H1 (cell line): ENCODE measurements at regions not wholly inside any gene's neighbourhood (a gene's known extent, or its start where the extent isn't known, plus 50 kb on each side); places are given as distances from the start of the nearest gene placed in this dataset.

Source experiments
- CTCF ChIA-PET: fragments of 300-600 bp; sonication (Branson Sonifier 250); formaldehyde crosslinking; loops from one replicate; lab custom pipeline; 2021; ENCODE audit not compliant: partially characterized antibody; lab: Charles Lee
- POLR2A ChIA-PET: fragments of 300-600 bp; sonication (Branson Sonifier 250); formaldehyde crosslinking; loops from one replicate; lab custom pipeline; 2021; ENCODE audit warnings: inconsistent platforms; ENCODE audit not compliant: partially characterized antibody; lab: Charles Lee
- DNase-seq, 2 experiments: peaks; one replicate each; pipeline versions ENCODE4 v3.0.0 to v3.0.0-alpha.2; 2010 to 2022; ENCODE audit warnings: low spot score in 2 of 2, low read depth in 1 of 2, mixed read lengths in 1 of 2
- FAIRE-seq: peaks from 2 replicates; lab custom pipeline; 2011; peaks lifted over from hg19 to GRCh38; lab: Jason Lieb, UNC
- H2AFZ ChIP-seq: 2 replicates; pipeline ENCODE4 v1.8.1; 2012; ENCODE audit warnings: low read length, inconsistent platforms
- H2AK5ac ChIP-seq: 2 replicates; pipeline ENCODE4 v1.6.1; 2013; ENCODE audit warnings: low read depth, low read length
- H2BK120ac ChIP-seq: replicated peaks from 2 replicates; pipeline ENCODE3; 2013; ENCODE audit warnings: low read depth, low read length, inconsistent platforms
- H2BK12ac ChIP-seq: 2 replicates; pipeline ENCODE4 v1.6.1; 2013; ENCODE audit warnings: low read depth, low read length
- H2BK15ac ChIP-seq: 2 replicates; pipeline ENCODE4 v1.6.1; 2013; ENCODE audit warnings: low read length
- H2BK20ac ChIP-seq: 2 replicates; pipeline ENCODE4 v1.6.1; 2013; ENCODE audit warnings: low read length
- H2BK5ac ChIP-seq: 2 replicates; pipeline ENCODE4 v1.6.1; 2013; ENCODE audit warnings: low read depth, low read length
- H3K14ac ChIP-seq: 2 replicates; pipeline ENCODE4 v1.6.1; 2013; ENCODE audit warnings: inconsistent platforms; ENCODE audit not compliant: insufficient read length
- H3K18ac ChIP-seq: 2 replicates; pipeline ENCODE4 v1.6.1; 2013; ENCODE audit warnings: low read length; ENCODE audit errors: extremely low read depth
- H3K23ac ChIP-seq: 2 replicates; pipeline ENCODE4 v1.6.1; 2013; ENCODE audit warnings: inconsistent platforms; ENCODE audit not compliant: insufficient read length
- H3K23me2 ChIP-seq: 2 replicates; pipeline ENCODE4 v1.6.1; 2013; ENCODE audit warnings: low read depth, low read length
- H3K27ac ChIP-seq: 2 replicates; pipeline ENCODE4 v1.6.1; 2011; ENCODE audit warnings: low read depth, low read length, inconsistent platforms
- H3K27me3 ChIP-seq, 4 experiments: replicated peaks in 1 of 4; 1 replicate in 1 of 4; 2 replicates in 3 of 4; pipeline versions ENCODE4 v1.6.1 to v1.8.1; 2011 to 2013; ENCODE audit warnings: low read length in 3 of 4, mild to moderate bottlenecking in 3 of 4, inconsistent platforms in 2 of 4, mixed read lengths in 2 of 4, moderate library complexity in 1 of 4; ENCODE audit not compliant: control insufficient read depth in 3 of 4, insufficient read depth in 3 of 4; ENCODE audit errors: extremely low read depth in 1 of 4
- H3K36me3 ChIP-seq, 4 experiments: 2 replicates each; pipeline versions ENCODE4 v1.6.1 to v1.8.1; 2011 to 2013; ENCODE audit warnings: mild to moderate bottlenecking in 4 of 4, low read length in 3 of 4, moderate library complexity in 2 of 4, control low read depth in 1 of 4, inconsistent platforms in 1 of 4; ENCODE audit not compliant: insufficient read depth in 4 of 4, control insufficient read depth in 2 of 4
- H3K4ac ChIP-seq: replicated peaks from 2 replicates; pipeline ENCODE3; 2013; ENCODE audit warnings: low read length, low read depth, mixed read lengths, inconsistent platforms; ENCODE audit not compliant: insufficient read length
- H3K4me1 ChIP-seq, 4 experiments: replicated peaks in 1 of 4; 1 replicate in 1 of 4; 2 replicates in 3 of 4; pipeline versions ENCODE4 v1.6.1 to v1.8.1; 2011 to 2013; ENCODE audit warnings: low read length in 3 of 4, inconsistent platforms in 2 of 4, mixed read lengths in 1 of 4; ENCODE audit not compliant: insufficient read depth in 4 of 4, control insufficient read depth in 3 of 4
- H3K4me2 ChIP-seq, 2 experiments: 2 replicates each; pipeline versions ENCODE4 v1.6.1 to v1.8.1; 2011 to 2013; ENCODE audit warnings: low read depth in 2 of 2, low read length in 2 of 2, control low read depth in 1 of 2, inconsistent platforms in 1 of 2, mild to moderate bottlenecking in 1 of 2; ENCODE audit not compliant: insufficient read depth in 1 of 2
- H3K4me3 ChIP-seq, 4 experiments: fragments of 200-600, 300-600 bp in 1 of 4; sonication (generic), shearing (Covaris generic), sonication (Bioruptor Twin) in 1 of 4; 2 replicates each; pipeline versions ENCODE4 v1.5.1 to v1.8.1; 2011 to 2016; ENCODE audit warnings: low read length in 4 of 4, low read depth in 3 of 4, control low read depth in 2 of 4, inconsistent platforms in 2 of 4, mild to moderate bottlenecking in 2 of 4, mixed read lengths in 1 of 4, moderate library complexity in 1 of 4; ENCODE audit not compliant: insufficient read depth in 2 of 4; ENCODE audit errors: extremely low read depth in 1 of 4
- H3K56ac ChIP-seq: replicated peaks from 2 replicates; pipeline ENCODE3; 2013; ENCODE audit warnings: low read depth, mild to moderate bottlenecking, mixed read lengths, low read length, inconsistent platforms; ENCODE audit not compliant: insufficient read length
- H3K79me1 ChIP-seq: 2 replicates; pipeline ENCODE4 v1.6.1; 2013; ENCODE audit warnings: low read depth, low read length, control low read depth
- H3K79me2 ChIP-seq, 2 experiments: 2 replicates each; pipeline versions ENCODE4 v1.6.1 to v1.8.1; 2012 to 2013; ENCODE audit warnings: low read length in 2 of 2, mild to moderate bottlenecking in 2 of 2, inconsistent platforms in 1 of 2; ENCODE audit not compliant: insufficient read depth in 2 of 2, control insufficient read depth in 1 of 2
- H3K9ac ChIP-seq, 4 experiments: replicated peaks in 1 of 4; 1 replicate in 1 of 4; 2 replicates in 3 of 4; pipeline versions ENCODE4 v1.6.1 to v1.8.1; 2011 to 2013; ENCODE audit warnings: low read depth in 3 of 4, low read length in 3 of 4, control low read depth in 2 of 4, mild to moderate bottlenecking in 2 of 4, moderate library complexity in 2 of 4, inconsistent platforms in 1 of 4; ENCODE audit errors: extremely low read depth in 1 of 4
- H3K9me3 ChIP-seq, 2 experiments: 2 replicates each; pipeline versions ENCODE4 v1.6.1 to v1.8.1; 2012 to 2013; ENCODE audit warnings: mild to moderate bottlenecking in 2 of 2, moderate library complexity in 2 of 2, control low read depth in 1 of 2, inconsistent platforms in 1 of 2, low read depth in 1 of 2, low read length in 1 of 2, mixed read lengths in 1 of 2; ENCODE audit not compliant: insufficient read depth in 2 of 2
- H4K20me1 ChIP-seq, 2 experiments: replicated peaks in 1 of 2; 2 replicates each; pipeline versions ENCODE3 to v1.8.1; 2011 to 2013; ENCODE audit warnings: inconsistent platforms in 2 of 2, low read length in 2 of 2, mild to moderate bottlenecking in 1 of 2; ENCODE audit not compliant: insufficient read depth in 2 of 2, control insufficient read depth in 1 of 2
- H4K5ac ChIP-seq: 2 replicates; pipeline ENCODE4 v1.6.1; 2013; ENCODE audit warnings: low read length, low read depth, mixed read lengths, inconsistent platforms; ENCODE audit not compliant: insufficient read length
- H4K8ac ChIP-seq: 2 replicates; pipeline ENCODE4 v1.8.0; 2013; ENCODE audit warnings: mild to moderate bottlenecking, moderate library complexity, low read length, inconsistent platforms; ENCODE audit not compliant: insufficient read depth; ENCODE audit errors: extremely low read depth
- H4K91ac ChIP-seq: replicated peaks from 2 replicates; pipeline ENCODE3; 2013; ENCODE audit warnings: low read length, mixed read lengths, inconsistent platforms; ENCODE audit not compliant: insufficient read length
- POU5F1 ChIP-seq: IDR thresholded peaks from 2 replicates; pipeline ENCODE4 v1.6.1; 2011; ENCODE audit warnings: low read depth, mild to moderate bottlenecking, low read length, moderate library complexity
- WGBS, 2 experiments: shearing (Covaris generic) in 1 of 2; methylation state at CpG; one replicate each; pipeline versions ENCODE4 v1.1.6 to v1.1.7; 2013 to 2015; ENCODE audit warnings: low lambda C conversion rate in 2 of 2, mixed read lengths in 2 of 2, inconsistent platforms in 1 of 2, low coverage in 1 of 2, missing lambda C conversion rate in 1 of 2; ENCODE audit not compliant: insufficient replicate concordance in 2 of 2, insufficient coverage in 1 of 2, insufficient read length in 1 of 2; ENCODE audit errors: extremely low coverage in 1 of 2, missing lambda C conversion rate in 1 of 2; 5-methylcytosine and 5-hydroxymethylcytosine counted together

- FAIRE-seq (no peak), DNase-seq (no peak)
- Histone ChIP-seq H3K14ac (no peak overlapping the region), H3K27me3 (no peaks in the 10 kb centered on the region), H3K36me3 (no peaks in the 10 kb centered on the region), H3K79me2 (no peaks in the 10 kb centered on the region), H3K9me3 (peaks cover 11 to 12% of the 10 kb centered on the region in 2 experiments; a peak in 2 of 4 replicates), H3K4ac (no peak overlapping the region), H2BK5ac (no peak overlapping the region), H4K91ac (no peak overlapping the region), H2BK15ac (no peak overlapping the region), H2AK5ac (no peak overlapping the region), H4K5ac (no peak overlapping the region), H2BK20ac (no peak overlapping the region), H3K23ac (no peak overlapping the region), H3K4me3 (no peak overlapping the region), H3K18ac (no peak overlapping the region), H3K9ac (no peak overlapping the region), H3K4me2 (no peak overlapping the region), H2BK120ac (no peak overlapping the region), H3K56ac (no peak overlapping the region), H4K8ac (no peak overlapping the region), H3K23me2 (no peaks in the 10 kb centered on the region), H2BK12ac (no peak overlapping the region), H3K27ac (no peak overlapping the region), H2AFZ (no peak overlapping the region), H3K79me1 (no peaks in the 10 kb centered on the region), H4K20me1 (no peaks in the 10 kb centered on the region), H3K4me1 (no peaks in the 10 kb centered on the region)
- CTCF ChIA-PET, result no interaction called here
- WGBS, 2 experiments, result 81% methylated on average over 2 of the region's 2 CpGs; no CpG with 5 or more reads in 1 of the 2 experiments
- TF ChIP-seq POU5F1, result no peak
- POLR2A ChIA-PET, result no interaction called here
Observed at GRCh38 chr11:96624126-96624525, 234.3 kb downstream of the JRKL start.
